ENCODE measurements at regions not wholly inside any gene's neighbourhood (a gene's known extent, or its start where the extent isn't known, plus 50 kb on each side); places are given as distances from the start of the nearest gene placed in this dataset.
"Not testable (repeated sequence)": the region's sequence is repeated elsewhere in the genome, so short reads cannot be mapped to it uniquely, and the experiment has no call there.

GRCh38 chr3:178209116-178209515 is 327.1 kb upstream of the KCNMB2 start:
- H3K4me3 ChIP-seq (replicated peaks in 1 of 3; ENCODE audit: insufficient read depth in 1 of 3, low read depth in 1 of 3, low read length in 3 of 3); dilution Hi-C loops (cut with MboI; ENCODE audit: extremely low pct_ligation_motif_present, low sequenced_read_pairs); FAIRE-seq; H3K36me3 ChIP-seq (ENCODE audit: control insufficient read depth in 2 of 2, extremely low read depth in 1 of 2, insufficient read depth in 2 of 2, low read length in 2 of 2); H3K9me3 ChIP-seq (replicated peaks; ENCODE audit: control insufficient read depth, insufficient read depth, low read length); H4K20me1 ChIP-seq (replicated peaks; ENCODE audit: control insufficient read depth, extremely low read depth, insufficient read depth, low read length); intact Hi-C loops (cut with micrococcal nuclease); POLR2A ChIA-PET; H3K9me1 ChIP-seq (replicated peaks; ENCODE audit: control insufficient read depth, extremely low read depth, insufficient read depth, low read length); DNase-seq (ENCODE audit: low read depth, low spot score); H3K4me1 ChIP-seq (ENCODE audit: control insufficient read depth, extremely low read depth, insufficient read depth, low read length); H3K79me2 ChIP-seq (ENCODE audit: control insufficient read depth, insufficient read depth, low read length); CTCF ChIA-PET; H3K9ac ChIP-seq (replicated peaks; ENCODE audit: extremely low read depth, insufficient read depth, low read length); H3K27ac ChIP-seq (ENCODE audit: insufficient read depth, low read depth, low read length); H2AFZ ChIP-seq (ENCODE audit: low read depth, low read length); BruUV-seq (replicated peaks); H3K27me3 ChIP-seq (ENCODE audit: control insufficient read depth in 2 of 2, insufficient read depth in 2 of 2, low read length in 2 of 2); H3K4me2 ChIP-seq (ENCODE audit: insufficient read depth, low read length): not testable (repeated sequence)

- dilution Hi-C loops (cut with MboI; ENCODE audit: extremely low pct_ligation_motif_present, low sequenced_read_pairs); H3K4me3 ChIP-seq (replicated peaks in 1 of 3; ENCODE audit: insufficient read depth in 1 of 3, low read depth in 1 of 3, low read length in 3 of 3); BruUV-seq (replicated peaks); H3K9ac ChIP-seq (replicated peaks; ENCODE audit: extremely low read depth, insufficient read depth, low read length); H3K4me2 ChIP-seq (ENCODE audit: insufficient read depth, low read length); H4K20me1 ChIP-seq (replicated peaks; ENCODE audit: control insufficient read depth, extremely low read depth, insufficient read depth, low read length); FAIRE-seq; CTCF ChIA-PET; H3K27me3 ChIP-seq (ENCODE audit: control insufficient read depth in 2 of 2, insufficient read depth in 2 of 2, low read length in 2 of 2); intact Hi-C loops (cut with micrococcal nuclease); POLR2A ChIA-PET; H3K27ac ChIP-seq (ENCODE audit: insufficient read depth, low read depth, low read length); DNase-seq (ENCODE audit: low read depth, low spot score); H3K9me3 ChIP-seq (replicated peaks; ENCODE audit: control insufficient read depth, insufficient read depth, low read length); H3K4me1 ChIP-seq (ENCODE audit: control insufficient read depth, extremely low read depth, insufficient read depth, low read length); H3K79me2 ChIP-seq (ENCODE audit: control insufficient read depth, insufficient read depth, low read length); H2AFZ ChIP-seq (ENCODE audit: low read depth, low read length); H3K9me1 ChIP-seq (replicated peaks; ENCODE audit: control insufficient read depth, extremely low read depth, insufficient read depth, low read length); H3K36me3 ChIP-seq (ENCODE audit: control insufficient read depth in 2 of 2, extremely low read depth in 1 of 2, insufficient read depth in 2 of 2, low read length in 2 of 2): not testable (repeated sequence)
These were observed 326.6 kb upstream of the KCNMB2 start for GRCh38 chr3:178209618-178210017.

GRCh38 chr3:178211086-178211485 is 325.1 kb upstream of the KCNMB2 start:
- BruUV-seq (replicated peaks); H3K79me2 ChIP-seq (ENCODE audit: control insufficient read depth, insufficient read depth, low read length); H4K20me1 ChIP-seq (replicated peaks; ENCODE audit: control insufficient read depth, extremely low read depth, insufficient read depth, low read length); FAIRE-seq; H3K27ac ChIP-seq (ENCODE audit: insufficient read depth, low read depth, low read length); H3K36me3 ChIP-seq (ENCODE audit: control insufficient read depth in 2 of 2, extremely low read depth in 1 of 2, insufficient read depth in 2 of 2, low read length in 2 of 2); H3K4me1 ChIP-seq (ENCODE audit: control insufficient read depth, extremely low read depth, insufficient read depth, low read length); H3K4me3 ChIP-seq (replicated peaks in 1 of 3; ENCODE audit: insufficient read depth in 1 of 3, low read depth in 1 of 3, low read length in 3 of 3); H3K4me2 ChIP-seq (ENCODE audit: insufficient read depth, low read length); H3K9me3 ChIP-seq (replicated peaks; ENCODE audit: control insufficient read depth, insufficient read depth, low read length); H3K9ac ChIP-seq (replicated peaks; ENCODE audit: extremely low read depth, insufficient read depth, low read length); POLR2A ChIA-PET; DNase-seq (ENCODE audit: low read depth, low spot score); intact Hi-C loops (cut with micrococcal nuclease); dilution Hi-C loops (cut with MboI; ENCODE audit: extremely low pct_ligation_motif_present, low sequenced_read_pairs); H2AFZ ChIP-seq (ENCODE audit: low read depth, low read length); H3K27me3 ChIP-seq (ENCODE audit: control insufficient read depth in 2 of 2, insufficient read depth in 2 of 2, low read length in 2 of 2); H3K9me1 ChIP-seq (replicated peaks; ENCODE audit: control insufficient read depth, extremely low read depth, insufficient read depth, low read length); CTCF ChIA-PET: not testable (repeated sequence)
